Ishikawa (cell line): ENCODE measurements at regions not wholly inside any gene's neighbourhood (a gene's known extent, or its start where the extent isn't known, plus 50 kb on each side); places are given as distances from the start of the nearest gene placed in this dataset.

ENCODE experiments used
- CREB1 ChIP-seq: IDR thresholded peaks from 2 replicates; pipeline ENCODE4 v1.6.1; 2012; ENCODE audit warnings: low read depth
- EP300 ChIP-seq: IDR thresholded peaks from 2 replicates; pipeline ENCODE4 v1.6.1; 2012; ENCODE audit warnings: borderline replicate concordance
- MAX ChIP-seq: IDR thresholded peaks from 2 replicates; pipeline ENCODE4 v1.6.1; 2012
- NFIC ChIP-seq: IDR thresholded peaks from 2 replicates; pipeline ENCODE4 v1.6.1; 2012
- TAF1 ChIP-seq: IDR thresholded peaks from 2 replicates; pipeline ENCODE4 v1.6.1; 2012; ENCODE audit warnings: low read depth, mild to moderate bottlenecking
- ZBTB7A ChIP-seq: IDR thresholded peaks from 2 replicates; pipeline ENCODE4 v1.6.1; 2012; ENCODE audit warnings: low read depth

- TF ChIP-seq NFIC (no peak), MAX (no peak), TAF1 (no peak), CREB1 (no peak), ZBTB7A (no peak), EP300 (no peak)
Measured at GRCh38 chr6:141303907-141304306, 828.8 kb upstream of the GJE1 start.
